ENCODE measurements at regions not wholly inside any gene's neighbourhood (a gene's known extent, or its start where the extent isn't known, plus 50 kb on each side); places are given as distances from the start of the nearest gene placed in this dataset.
"Not testable (repeated sequence)": the region's sequence is repeated elsewhere in the genome, so short reads cannot be mapped to it uniquely, and the experiment has no call there.

DNA sequence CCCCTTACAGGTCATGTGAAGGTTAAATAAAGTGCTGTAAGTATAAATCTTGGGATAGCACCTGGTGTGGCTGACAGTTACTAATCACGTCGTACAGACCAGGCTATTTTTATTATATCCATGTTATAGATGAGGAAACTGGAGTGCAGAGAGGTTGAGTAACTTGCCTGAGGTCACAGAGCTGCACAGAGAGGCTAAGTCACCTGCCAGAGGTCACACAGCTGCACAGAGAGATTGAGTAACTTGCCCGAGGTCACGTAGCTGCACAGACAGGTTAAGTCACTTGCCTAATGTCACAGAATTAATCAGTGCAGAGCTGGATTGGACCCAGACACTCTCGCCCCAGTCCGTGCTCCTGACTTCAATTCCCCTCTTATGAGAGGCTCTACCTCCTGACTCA, 171.5 kb downstream of the NUP210 start:
- DNase-seq (ENCODE audit: low read depth) = no peak

DNA sequence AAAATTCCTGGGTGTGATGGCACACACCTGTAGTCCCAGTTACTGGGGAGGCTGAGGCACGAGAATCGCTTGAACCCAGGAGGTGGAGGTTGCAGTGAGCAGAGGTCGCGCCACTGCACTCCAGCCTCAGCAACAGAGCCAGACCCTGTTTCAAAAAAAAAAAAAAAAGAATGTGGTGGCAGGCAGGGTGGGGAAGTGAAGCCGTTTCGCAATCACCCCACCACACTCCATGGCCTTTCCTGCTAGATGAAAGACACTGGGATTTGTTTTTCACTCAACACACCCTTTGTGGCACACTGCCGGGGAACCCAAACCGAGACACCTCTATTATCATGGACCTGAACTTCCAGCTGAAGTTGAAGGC, 172.4 kb upstream of the IQSEC1 start:
- DNase-seq (ENCODE audit: low read depth) = no peak

DNA sequence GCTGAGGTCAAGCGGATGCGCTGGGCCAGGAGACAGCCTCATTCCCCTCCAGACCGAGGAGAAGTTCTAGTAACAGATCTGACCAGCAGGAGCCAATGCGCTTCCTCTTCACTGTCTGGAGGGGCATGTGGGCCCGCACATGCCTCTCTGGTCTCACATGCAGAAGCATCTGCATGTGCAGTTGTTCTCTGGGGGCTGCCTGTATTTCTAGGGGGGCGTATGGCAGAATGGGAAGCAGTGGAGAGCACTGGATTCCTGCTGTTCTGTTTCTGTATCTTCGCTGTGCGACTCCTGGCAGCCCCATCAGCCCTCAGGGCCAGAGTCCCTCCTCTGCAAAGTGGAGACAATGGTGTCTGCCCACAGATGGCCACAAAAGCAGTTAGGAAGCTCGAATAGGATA, 170.4 kb upstream of the IQSEC1 start:
- DNase-seq (ENCODE audit: low read depth) = no peak

DNA sequence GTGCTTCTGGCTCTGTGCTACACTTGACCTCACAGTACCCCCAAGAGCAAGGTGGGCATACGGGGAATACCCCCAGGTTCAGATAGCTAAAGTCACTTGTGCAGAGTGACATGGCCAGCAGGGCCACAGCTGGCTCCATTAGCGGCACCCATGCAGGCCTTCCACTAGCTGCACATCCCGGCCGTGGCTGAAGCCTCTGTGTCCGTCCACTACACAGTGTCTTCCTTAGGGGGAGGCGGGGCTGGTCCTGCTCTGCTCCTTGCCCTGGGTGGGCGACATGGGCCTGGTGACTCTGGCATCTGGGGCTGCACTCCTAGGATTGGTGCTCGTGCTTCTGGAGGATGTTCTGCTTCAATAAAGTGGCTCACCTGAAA, 169.1 kb upstream of the IQSEC1 start:
- DNase-seq (ENCODE audit: low read depth) = no peak

DNA sequence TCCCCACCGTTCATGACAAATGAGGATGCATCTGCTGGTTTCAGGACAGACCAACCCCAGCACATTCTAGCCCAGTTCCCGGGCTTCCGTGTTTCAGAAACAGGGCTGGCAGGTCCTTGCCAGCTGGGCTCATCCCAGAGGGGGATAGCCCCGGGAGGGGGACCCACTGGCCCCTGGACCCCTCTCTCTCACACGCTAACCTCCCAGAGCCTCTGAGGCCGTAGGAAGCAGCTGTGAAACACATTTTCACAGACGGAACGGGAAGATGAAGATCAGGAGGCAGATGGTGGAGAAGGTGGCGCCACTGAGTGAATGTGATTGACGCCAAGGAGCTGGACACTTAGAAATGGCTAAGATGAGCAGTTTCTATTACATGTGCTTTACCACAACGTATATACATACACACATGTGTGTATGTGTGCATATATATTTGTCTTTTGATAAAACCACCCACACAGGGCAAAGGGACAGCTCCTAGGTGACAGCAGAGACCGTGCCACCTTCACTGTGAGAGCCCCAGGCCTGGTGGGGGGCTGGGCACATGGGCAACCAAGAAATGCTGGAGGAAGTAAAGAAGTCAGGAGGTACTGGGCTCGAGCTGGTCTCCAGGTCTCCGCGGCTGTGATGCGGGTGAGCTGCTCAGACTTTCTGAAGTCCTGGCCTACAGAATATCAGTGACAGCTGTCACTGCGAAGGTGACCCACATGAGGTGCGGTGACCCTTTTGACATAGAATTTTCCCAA, 168.6 kb upstream of the IQSEC1 start:
- no peak for DNase-seq (ENCODE audit: low read depth)

DNA sequence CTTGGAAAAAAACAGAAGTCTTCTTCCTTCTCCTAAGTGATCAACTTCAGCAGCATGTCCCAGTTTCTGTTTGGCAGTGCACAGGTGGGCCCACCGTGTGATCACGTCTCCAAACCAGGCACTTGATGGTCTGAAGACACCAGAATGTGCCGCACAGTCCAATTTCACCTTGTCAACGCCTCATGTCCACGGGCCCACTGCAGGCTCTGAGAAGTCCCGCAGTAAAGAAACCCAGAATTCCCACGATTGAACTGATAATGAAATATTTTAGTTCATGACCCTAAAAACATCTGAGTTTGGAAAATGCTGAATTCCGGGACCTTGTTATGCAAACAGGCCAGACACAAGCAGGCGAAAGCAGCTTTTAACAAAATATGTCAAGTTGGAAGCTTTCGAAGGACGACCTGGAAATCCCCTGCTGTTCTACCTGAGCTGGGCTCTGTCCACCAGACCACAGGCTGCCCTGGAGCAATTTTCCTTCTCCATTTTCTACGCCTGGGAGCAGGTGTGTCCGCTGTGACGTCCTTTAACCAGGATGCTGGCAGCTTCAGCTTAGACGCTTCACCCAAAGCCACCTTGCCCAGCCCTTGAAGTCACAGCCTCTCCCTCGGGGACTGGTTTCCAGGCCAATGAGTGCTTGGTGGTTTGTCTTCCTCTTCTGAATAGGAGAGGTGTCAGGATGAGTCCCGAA, 167.8 kb upstream of the IQSEC1 start:
- DNase-seq (ENCODE audit: low read depth) = no peak

DNA sequence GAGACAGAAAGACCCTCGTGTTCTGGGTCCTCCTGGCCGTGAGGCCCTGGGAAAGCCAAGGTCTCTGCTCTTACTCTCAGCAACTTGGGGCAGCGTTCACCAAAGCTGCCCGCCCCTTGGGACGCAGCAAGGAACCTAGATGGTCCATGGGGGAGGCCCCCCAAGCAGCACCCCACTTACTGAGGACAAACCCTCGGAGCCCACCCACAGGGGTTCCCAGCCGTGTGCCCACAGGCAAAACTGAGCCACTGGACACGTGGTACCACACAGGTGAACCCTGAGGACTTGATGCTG, 166.2 kb upstream of the IQSEC1 start:
- DNase-seq (ENCODE audit: low read depth) = no peak

DNA sequence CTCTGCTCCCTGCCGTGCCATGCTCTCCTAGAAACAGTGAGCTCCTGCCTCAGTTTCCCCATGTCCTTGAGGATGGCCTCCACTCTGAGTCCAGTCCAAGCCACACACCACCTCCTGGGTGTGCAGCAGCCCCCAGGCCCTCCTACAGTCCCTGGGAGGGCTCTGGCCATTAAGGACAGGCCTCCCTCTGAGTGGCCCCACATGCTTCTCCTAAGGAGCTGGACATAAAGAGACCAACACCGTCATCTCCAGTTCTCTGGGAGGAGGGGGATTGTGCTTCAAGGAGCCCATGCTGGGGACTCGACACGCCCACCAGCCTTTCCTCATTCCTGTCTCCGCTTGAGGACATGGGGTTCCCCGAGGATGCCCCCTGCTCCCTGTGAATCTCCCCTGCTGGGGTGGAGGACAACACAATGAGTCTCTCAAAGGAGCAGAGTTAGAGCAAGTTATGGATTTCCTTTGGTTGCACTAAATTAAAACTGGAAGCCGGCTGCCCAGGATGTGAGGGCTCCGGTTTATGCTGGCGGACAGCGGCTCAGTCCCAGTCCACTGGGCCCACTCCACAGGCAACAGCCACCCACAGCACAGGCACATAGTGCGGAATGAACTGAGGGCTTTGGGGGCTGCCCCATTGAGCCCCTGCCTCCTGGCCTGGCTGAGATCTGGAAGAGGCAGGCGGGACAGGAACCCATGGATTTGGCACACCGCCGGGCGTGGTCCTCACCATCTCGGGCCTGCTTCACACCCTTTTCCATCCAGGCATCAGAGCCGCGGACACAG, 165.6 kb upstream of the IQSEC1 start:
- DNase-seq (ENCODE audit: low read depth) = no peak

DNA sequence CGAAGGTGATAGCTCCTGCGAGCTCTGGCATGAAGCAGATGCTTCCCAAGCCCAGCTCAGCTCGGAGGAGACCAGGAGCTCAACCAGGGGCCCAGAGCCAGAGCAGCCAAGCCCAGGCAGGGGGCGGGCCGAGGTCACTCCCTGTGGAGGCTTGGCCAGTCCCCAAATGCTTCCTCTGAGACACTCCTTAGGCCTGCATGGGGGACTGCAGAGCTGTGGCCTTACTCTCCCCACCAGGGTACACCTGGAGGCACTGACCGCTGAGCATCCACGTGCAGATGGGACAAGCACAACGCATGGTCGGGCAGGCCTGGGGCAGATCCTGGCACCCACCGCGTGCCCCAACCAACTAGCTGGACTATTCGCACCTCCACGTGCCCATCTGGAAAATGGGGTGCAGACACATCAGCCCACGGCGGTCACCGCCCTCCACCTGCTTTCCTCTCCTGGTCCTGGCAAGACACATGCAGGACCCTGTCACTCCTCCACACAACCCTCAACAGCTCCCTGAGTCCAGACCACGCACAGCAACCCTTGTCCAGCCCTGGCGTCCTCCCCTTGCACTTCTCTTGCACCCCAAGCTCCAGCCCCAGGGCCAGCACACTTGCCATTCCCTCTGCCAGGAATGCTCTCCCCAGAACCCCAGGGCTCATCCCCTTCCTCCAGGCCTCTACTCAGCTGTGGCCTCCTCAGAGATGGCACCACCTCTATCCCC, 164.7 kb upstream of the IQSEC1 start:
- no peak for DNase-seq (ENCODE audit: low read depth)

DNA sequence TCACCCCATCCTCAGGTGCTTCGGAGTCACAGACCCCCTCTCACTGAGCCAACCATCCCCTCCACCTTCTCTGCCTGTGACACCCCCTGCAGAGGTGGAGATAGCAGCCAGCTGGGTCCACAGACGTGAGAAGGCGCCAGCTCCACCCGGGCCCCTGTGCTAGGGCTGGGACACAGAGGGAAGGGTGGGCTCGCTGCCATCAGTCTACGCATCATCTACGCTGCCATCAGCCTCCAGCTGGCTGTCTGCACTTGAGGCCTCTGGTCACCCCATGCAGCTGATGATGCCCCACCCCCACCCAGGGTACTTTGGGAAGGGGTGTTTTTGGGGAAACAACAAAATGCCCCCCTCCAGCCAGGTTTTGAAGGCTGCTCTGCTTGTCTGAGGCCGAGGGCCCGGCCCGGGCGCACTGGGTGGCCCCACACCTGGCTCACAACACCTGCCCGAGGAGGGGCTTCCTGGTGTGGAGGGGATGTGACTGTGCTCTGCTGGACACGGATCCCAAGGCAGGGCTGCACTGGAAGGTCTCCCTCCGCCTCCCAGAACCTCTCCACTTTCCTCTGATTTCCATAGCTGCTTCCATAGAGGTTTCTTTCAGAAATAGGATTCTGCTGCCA, 163.4 kb upstream of the IQSEC1 start:
- DNase-seq (ENCODE audit: low read depth) = no peak

DNA sequence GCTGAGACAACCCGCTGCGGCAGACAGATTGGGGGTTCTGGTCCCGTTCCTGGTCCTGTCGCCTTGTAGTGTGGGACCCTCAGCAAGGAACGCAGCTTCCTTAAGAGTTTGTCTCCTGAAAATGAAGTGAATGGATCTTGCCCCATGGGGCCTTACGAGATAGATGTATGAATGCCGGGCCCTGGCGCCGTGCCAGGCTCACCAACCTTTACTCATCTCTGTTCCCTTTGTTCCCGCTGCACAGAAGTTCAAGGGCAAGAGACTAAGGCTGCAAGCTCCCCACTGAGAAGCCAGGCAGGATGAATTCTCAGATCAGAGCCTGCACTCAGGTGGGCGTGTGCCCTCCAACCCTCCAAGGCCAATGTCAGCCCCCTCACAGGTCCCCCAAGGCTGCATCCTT, 162.7 kb upstream of the IQSEC1 start:
- DNase-seq (ENCODE audit: low read depth) = no peak

DNA sequence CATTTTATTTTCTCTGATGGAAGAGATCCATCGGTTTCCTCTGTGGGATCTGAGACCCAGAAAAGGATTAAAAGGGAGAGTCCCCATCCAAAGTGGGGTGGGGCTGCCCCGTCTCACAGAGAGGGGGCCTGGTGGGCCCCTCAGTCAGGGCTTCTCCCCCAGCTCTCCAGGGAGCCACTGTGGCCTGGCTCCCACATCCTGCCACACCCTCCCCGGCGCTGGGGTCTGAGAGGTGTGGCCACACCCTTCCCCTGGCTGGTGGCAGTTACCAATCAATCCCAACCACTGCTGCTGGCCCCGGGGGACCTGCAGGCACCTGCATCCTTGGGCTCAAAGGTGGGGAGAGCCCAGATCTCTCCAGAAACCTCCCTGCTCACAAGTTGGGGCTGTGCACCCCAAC, 161.8 kb upstream of the IQSEC1 start:
- DNase-seq (ENCODE audit: low read depth) = no peak

DNA sequence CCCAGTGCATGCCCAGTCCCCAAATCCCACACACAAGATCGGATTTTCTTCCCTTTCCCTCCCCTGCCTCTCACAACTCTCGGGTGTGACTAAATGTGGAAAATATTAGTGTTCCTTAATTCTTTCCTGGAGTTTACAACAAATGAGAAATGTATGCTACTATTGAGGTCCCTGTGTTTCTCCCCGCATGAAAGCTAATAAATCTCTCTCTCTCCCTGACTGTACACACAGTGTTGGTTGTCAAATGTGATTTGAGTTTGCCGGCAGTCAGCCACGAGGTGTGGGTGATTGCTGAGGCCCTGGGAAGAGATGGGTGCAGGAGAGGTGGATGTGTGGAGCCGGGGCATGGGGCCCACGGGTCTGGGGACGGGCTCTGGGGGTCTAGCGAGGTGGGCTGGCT, 161.4 kb upstream of the IQSEC1 start:
- peak; percentile 4 for DNase-seq (ENCODE audit: low read depth)

DNA sequence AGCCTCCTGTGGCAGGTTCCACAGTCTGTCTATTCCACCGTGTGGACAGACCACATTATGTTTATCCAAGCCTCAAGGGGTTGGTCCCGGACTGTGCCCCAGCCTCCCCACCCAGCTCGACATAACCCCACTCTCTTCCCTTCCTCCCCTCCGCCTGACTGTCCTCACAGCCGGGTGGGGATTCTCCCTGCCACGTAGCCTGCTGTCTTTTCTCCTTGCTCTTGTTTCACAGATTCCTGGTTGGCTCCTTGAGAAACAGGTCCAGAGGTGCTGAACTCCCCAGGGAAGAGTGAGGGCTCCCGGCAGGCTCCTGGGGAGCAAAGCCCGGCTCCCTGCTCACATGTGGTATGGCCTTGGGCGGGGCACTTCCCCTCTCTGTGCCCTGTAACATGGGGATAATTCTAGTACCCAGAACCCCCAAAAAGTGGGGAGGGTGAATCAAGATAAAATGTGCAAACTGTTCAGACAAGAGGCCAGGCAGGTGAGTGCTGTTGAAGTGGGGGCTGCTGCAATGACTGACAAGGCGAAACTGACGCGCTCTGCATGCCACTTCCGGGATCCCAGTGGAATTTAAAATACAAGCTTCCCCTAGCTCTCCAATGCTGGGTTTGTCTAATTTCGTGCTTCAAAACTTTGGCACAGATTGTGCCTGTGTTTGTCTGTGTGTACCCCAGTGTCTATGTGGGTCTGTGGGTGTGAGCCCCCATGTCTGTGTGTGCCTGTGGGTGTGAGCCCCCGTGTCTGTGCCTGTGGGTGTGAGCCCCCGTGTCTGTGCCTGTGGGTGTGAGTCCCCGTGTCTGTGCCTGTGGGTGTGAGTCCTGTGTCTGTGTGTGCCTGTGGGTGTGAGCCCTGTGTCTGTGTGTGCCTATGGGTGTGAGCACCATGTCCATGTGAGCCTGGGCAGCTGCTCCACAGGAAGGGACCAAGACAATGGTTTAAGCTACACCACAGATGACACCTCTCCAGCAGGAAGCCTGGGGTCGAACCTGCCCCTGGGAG, 160.6 kb upstream of the IQSEC1 start:
- no peak for DNase-seq (ENCODE audit: low read depth)

DNA sequence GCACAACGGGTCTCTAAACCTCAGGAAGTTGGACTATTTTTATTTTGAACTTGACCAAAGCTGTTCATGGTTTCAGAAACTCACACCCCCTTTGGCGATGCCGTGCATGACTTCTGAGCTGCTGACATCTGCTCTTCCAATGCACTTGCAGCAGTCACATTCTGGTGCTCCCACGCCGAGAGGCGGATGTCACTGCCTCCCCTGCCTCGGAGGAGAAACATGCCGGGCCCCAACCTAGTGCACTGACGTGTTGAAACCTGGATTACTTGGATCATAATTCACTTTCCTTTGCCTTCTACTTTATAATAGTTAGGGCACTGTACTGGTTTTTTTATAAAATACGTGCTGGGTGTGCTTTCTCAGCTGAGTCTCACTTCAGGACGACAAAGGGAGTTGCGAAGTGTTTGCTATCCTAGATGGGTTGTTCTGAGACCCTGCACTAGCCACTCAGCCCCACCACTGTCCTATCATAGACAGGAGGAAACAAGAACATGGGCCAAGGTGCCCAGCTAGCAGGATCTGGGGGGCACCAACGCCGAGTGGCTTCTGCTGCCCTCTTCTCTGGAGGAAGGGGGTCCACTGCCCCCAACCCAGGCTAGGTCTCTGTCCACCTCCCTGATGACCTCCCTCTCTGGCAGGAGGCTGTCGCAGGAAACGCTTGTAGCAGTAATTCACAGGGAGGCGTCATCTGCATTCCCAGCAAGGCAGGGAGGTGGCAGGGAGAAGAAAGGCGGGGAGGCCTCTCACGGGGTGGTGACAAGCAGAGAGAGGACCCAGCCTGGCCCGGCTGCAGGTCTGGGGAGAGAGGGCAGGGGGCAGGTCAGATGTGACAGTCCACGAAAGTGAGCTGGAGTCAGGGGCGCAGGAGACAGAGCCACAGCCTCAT, 158.8 kb upstream of the IQSEC1 start:
- peak; percentile 4 for DNase-seq (ENCODE audit: low read depth)

DNA sequence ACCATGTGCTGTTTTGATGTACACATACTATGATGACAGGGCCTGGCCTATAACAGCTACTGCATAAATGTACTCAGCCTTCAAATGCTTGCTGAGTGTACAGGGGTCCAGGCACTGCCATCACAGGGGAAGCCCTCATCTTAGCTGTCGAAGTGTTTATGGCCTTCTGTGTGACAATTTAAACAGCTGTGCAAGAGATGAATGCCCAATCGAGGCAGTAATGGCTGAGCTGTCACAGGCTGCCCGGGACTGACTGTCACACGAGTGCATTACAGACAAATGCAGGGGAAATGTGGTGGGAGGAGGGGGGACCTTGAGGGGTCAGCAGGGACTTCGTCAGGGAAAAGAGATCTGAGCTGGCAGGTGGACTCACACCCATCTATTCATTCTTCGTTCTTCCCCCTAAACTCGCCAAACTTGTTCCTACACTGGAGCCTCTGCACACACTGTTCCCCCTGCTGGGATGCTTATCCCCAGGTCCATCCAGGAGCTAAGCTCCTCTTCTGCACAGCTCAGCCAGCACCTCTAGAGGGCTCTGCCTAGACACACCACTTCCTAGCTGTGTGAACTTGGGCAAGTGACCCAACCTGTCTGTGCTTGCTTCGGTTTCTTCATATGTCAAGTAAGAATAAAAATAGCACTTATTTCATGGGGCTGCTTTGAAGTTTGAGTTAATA, 156.2 kb upstream of the IQSEC1 start:
- peak; percentile 26 for DNase-seq (ENCODE audit: low read depth)

DNA sequence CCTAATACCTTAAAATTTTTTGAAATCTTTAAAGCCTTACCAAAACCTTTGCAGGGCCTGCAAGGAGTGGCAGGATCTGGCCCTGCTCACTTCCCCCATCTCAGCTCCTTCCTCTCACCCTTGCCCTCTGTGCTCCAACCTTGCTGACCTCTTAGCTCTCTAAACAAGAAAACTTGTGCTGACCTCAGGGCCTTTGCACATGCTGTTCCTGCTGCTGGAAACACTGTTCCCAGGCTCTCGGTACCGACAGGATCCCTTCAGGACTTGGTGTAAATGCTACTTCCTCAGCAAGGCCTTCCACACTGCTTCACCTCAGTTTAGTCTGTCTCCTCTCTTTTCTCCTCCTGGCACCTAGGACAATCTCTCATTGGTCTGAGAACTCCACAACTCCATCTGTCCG, 155.4 kb upstream of the IQSEC1 start:
- no peak for DNase-seq (ENCODE audit: low read depth)

DNA sequence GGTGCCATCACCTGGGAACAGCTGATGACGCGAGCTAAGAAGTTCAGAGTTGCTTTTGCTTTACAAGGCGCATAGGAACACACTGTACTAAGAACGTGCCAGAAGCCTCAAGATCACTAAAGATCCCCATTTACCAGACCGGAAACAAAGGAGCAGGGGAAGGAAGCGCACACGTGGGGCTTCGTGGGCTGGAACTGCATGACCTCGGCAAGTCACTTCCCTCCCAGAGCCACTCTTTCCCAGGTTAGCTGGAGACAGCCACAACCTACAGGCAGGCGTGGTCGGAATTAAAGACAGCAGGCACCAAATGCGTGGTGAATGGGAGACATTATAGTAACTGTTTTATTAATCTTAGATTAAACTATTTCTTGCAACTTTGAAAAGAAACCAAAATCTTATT, 154.9 kb upstream of the IQSEC1 start:
- DNase-seq (ENCODE audit: low read depth) = not testable (repeated sequence)

All from EH (cell line).